SK-N-SH (cell line): ENCODE measurements at regions not wholly inside any gene's neighbourhood (a gene's known extent, or its start where the extent isn't known, plus 50 kb on each side); places are given as distances from the start of the nearest gene placed in this dataset.

Source experiments
- EP300 ChIP-seq, 2 experiments: IDR thresholded peaks; 2 replicates each; pipeline versions ENCODE4 v1.4.0 to v1.6.1; 2012; ENCODE audit warnings: borderline replicate concordance in 1 of 2, low read depth in 1 of 2, low read length in 1 of 2
- MAX ChIP-seq: IDR thresholded peaks from 2 replicates; pipeline ENCODE4 v1.4.0; 2012; ENCODE audit warnings: low read depth
- SIN3A ChIP-seq: IDR thresholded peaks from 2 replicates; pipeline ENCODE4 v1.6.1; 2012; ENCODE audit warnings: low read depth, mild to moderate bottlenecking, low read length, moderate library complexity, borderline replicate concordance
- TEAD4 ChIP-seq: IDR thresholded peaks from 2 replicates; pipeline ENCODE4 v1.4.0; 2012; ENCODE audit warnings: mild to moderate bottlenecking, borderline replicate concordance; ENCODE audit not compliant: insufficient read depth
- USF2 ChIP-seq: fragments of 150-350 bp; IDR thresholded peaks from 2 replicates; pipeline ENCODE4 v1.6.1; 2017; ENCODE audit warnings: antibody characterized with exemption, low read length, low read depth, borderline replicate concordance
- TF ChIP-seq, protein P1 (sequence below): fragments of 200-600 bp; sonication (generic); IDR thresholded peaks from 2 replicates; pipeline ENCODE4 v1.6.1; 2017; ENCODE audit warnings: antibody characterized with exemption, mild to moderate bottlenecking, moderate library complexity

- no peak for TF ChIP-seq MAX
- TF ChIP-seq USF2 = no peak
- TF ChIP-seq SIN3A = no peak
- TF ChIP-seq TEAD4 = no peak
- TF ChIP-seq, protein P1, sequence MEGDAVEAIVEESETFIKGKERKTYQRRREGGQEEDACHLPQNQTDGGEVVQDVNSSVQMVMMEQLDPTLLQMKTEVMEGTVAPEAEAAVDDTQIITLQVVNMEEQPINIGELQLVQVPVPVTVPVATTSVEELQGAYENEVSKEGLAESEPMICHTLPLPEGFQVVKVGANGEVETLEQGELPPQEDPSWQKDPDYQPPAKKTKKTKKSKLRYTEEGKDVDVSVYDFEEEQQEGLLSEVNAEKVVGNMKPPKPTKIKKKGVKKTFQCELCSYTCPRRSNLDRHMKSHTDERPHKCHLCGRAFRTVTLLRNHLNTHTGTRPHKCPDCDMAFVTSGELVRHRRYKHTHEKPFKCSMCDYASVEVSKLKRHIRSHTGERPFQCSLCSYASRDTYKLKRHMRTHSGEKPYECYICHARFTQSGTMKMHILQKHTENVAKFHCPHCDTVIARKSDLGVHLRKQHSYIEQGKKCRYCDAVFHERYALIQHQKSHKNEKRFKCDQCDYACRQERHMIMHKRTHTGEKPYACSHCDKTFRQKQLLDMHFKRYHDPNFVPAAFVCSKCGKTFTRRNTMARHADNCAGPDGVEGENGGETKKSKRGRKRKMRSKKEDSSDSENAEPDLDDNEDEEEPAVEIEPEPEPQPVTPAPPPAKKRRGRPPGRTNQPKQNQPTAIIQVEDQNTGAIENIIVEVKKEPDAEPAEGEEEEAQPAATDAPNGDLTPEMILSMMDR = no peak
- no peak for TF ChIP-seq EP300 (IDR thresholded peaks at IDR 0.05; ENCODE audit: borderline replicate concordance in 1 of 2, low read depth in 1 of 2, low read length in 1 of 2)
These were observed 133.1 kb downstream of the ARL4C start for GRCh38 chr2:234363647-234364294.
